ENCODE measurements at regions not wholly inside any gene's neighbourhood (a gene's known extent, or its start where the extent isn't known, plus 50 kb on each side); places are given as distances from the start of the nearest gene placed in this dataset.

GRCh38 chr6:90910893-90911292 lies 324.0 kb upstream of the MAP3K7 start:
- Histone ChIP-seq H3K9ac (ENCODE audit: control insufficient read depth, insufficient read depth, low read length) (no peak overlapping the region), H3K79me2 (ENCODE audit: control insufficient read depth, insufficient read depth, low read length) (no peaks in the 10 kb centered on the region), H3K27me3 (replicated peaks in 1 of 2; ENCODE audit: control insufficient read depth in 2 of 2, insufficient read depth in 2 of 2, low read length in 1 of 2) (no peaks in the 10 kb centered on the region), H4K20me1 (ENCODE audit: control insufficient read depth, insufficient read depth) (no peaks in the 10 kb centered on the region), H3K27ac (ENCODE audit: control insufficient read depth, insufficient read depth) (no peak overlapping the region), H2AFZ (ENCODE audit: control insufficient read depth, low read depth, low read length) (no peak overlapping the region), H3K4me3 (no peak overlapping the region), H3K9me3 (replicated peaks; ENCODE audit: control insufficient read depth, insufficient read depth, low read length) (no peaks in the 10 kb centered on the region; the same call in 2 of the 3 replicates), H3K4me1 (ENCODE audit: control insufficient read depth, insufficient read depth, low read length) (no peaks in the 10 kb centered on the region), H3K36me3 (ENCODE audit: control insufficient read depth in 2 of 2, insufficient read depth in 2 of 2, low read length in 1 of 2) (no peaks in the 10 kb centered on the region), H3K4me2 (ENCODE audit: control insufficient read depth, insufficient read depth) (no peak overlapping the region)
- ChIA-PET RAD21 (ENCODE audit: unreplicated experiment) (no interaction called here), SMC1A (ENCODE audit: uncharacterized antibody, unreplicated experiment) (no interaction called here), CTCF (interaction anchor here (1.0 kb wide), 1 partner anchor 30 kb away, joined by 3 read pairs; no protein-coding TSS in a partner anchor), POLR2A (no interaction called here)
- no peak for ATAC-seq
- DNase-seq (ENCODE audit: low read depth, low spot score), result no peak
- FAIRE-seq, result no peak
- intact Hi-C loops (cut with micrococcal nuclease; ENCODE audit: unreplicated experiment) (no loop called here), in situ Hi-C loops (cut with MboI) (no loop called here)
- 89% methylated on average over 6 of the region's 6 CpGs for WGBS (ENCODE audit: insufficient coverage, insufficient replicate concordance, low lambda C conversion rate, missing lambda C conversion rate)
- no TSS peak for BruUV-seq (replicated peaks)
- TF ChIP-seq ZBTB4 (CRISPR knock-in tag; IDR thresholded peaks at IDR 0.05) (no peak), EP300 (IDR thresholded peaks at IDR 0.05; ENCODE audit: borderline replicate concordance in 1 of 2, control insufficient read depth in 1 of 2, low read depth in 2 of 2, low read length in 2 of 2) (no peak), NRF1 (conservative IDR thresholded peaks at IDR 0.05; ENCODE audit: low read depth, low read length) (no peak), ZNF207 (IDR thresholded peaks at IDR 0.05; ENCODE audit: borderline replicate concordance) (no peak), CEBPZ (IDR thresholded peaks at IDR 0.05; ENCODE audit: low read depth, low read length) (no peak), EED (IDR thresholded peaks at IDR 0.05; ENCODE audit: low read depth) (no peak), PML (IDR thresholded peaks at IDR 0.05; ENCODE audit: low read length) (no peak)

Data from GM12878 (cell line).